Left ventricle myocardium inferior (tissue), 1 donor: ENCODE measurements at regions not wholly inside any gene's neighbourhood (a gene's known extent, or its start where the extent isn't known, plus 50 kb on each side); places are given as distances from the start of the nearest gene placed in this dataset.

Source experiments
- DNase-seq: peaks from one replicate; pipeline ENCODE4 v3.0.0-alpha.2; 2020
- H3K27ac ChIP-seq: fragments of 200-600 bp; replicated peaks from 2 replicates; pipeline ENCODE4 v1.8.0; 2021
- H3K27me3 ChIP-seq: fragments of 200-600 bp; 2 replicates; pipeline ENCODE4 v1.8.0; 2021; ENCODE audit warnings: low read depth
- H3K36me3 ChIP-seq: fragments of 200-600 bp; 2 replicates; pipeline ENCODE4 v1.8.0; 2021
- H3K4me1 ChIP-seq: fragments of 200-600 bp; 2 replicates; pipeline ENCODE4 v1.8.0; 2021
- H3K4me3 ChIP-seq: fragments of 200-600 bp; 2 replicates; pipeline ENCODE4 v1.8.0; 2021; ENCODE audit warnings: mild to moderate bottlenecking, moderate library complexity
- H3K9me3 ChIP-seq: fragments of 200-600 bp; replicated peaks from 2 replicates; pipeline ENCODE4 v1.8.0; 2021
- intact Hi-C: fragments of 100-400 bp; cut with micrococcal nuclease; formaldehyde crosslinking; loops from one replicate; pipeline ENCODE4 v1.11.0; 2022
- TF ChIP-seq, protein P1 (sequence below): fragments of 200-600 bp; IDR thresholded peaks from 2 replicates; pipeline ENCODE4 v1.8.0; 2021; ENCODE audit warnings: antibody characterized with exemption, mild to moderate bottlenecking, borderline replicate concordance
- donor health status: DM: no; HTN: yes; CAD: no; lungs with severe emphysema.

DNA sequence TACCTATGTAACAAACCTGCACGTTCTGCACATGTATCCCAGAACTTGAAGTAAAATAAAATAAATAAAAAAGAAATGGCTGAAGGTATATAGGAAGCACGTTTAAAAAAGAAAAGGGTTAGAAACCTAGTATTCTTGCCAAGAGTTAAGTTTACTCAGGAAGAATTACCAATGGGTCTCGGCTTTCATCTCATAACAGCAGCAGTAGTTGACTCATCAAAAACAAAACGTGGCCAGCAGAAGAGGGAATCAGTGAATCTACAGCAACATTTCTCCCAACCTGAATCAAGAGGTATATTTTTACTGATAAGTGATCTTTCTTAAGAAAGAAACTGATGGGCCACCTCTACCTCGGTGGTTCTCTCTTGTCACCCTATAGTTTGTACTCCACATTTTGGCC is 340.3 kb downstream of the BRINP2 start:
- TF ChIP-seq, protein P1, sequence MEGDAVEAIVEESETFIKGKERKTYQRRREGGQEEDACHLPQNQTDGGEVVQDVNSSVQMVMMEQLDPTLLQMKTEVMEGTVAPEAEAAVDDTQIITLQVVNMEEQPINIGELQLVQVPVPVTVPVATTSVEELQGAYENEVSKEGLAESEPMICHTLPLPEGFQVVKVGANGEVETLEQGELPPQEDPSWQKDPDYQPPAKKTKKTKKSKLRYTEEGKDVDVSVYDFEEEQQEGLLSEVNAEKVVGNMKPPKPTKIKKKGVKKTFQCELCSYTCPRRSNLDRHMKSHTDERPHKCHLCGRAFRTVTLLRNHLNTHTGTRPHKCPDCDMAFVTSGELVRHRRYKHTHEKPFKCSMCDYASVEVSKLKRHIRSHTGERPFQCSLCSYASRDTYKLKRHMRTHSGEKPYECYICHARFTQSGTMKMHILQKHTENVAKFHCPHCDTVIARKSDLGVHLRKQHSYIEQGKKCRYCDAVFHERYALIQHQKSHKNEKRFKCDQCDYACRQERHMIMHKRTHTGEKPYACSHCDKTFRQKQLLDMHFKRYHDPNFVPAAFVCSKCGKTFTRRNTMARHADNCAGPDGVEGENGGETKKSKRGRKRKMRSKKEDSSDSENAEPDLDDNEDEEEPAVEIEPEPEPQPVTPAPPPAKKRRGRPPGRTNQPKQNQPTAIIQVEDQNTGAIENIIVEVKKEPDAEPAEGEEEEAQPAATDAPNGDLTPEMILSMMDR = no peak

GRCh38 chr1:177505905-177506590 is 335.3 kb downstream of the BRINP2 start:
- intact Hi-C loops = no loop called here
- no peak for DNase-seq
- no peaks in the 10 kb centered on the region for H3K36me3 ChIP-seq
- no peak overlapping the region for H3K27ac ChIP-seq
- TF ChIP-seq, protein P1 = no peak
- H3K9me3 ChIP-seq = peaks cover 39% of the 10 kb centered on the region
- H3K27me3 ChIP-seq = peaks cover 77% of the 10 kb centered on the region
- H3K4me3 ChIP-seq = no peak overlapping the region
- no peaks in the 10 kb centered on the region for H3K4me1 ChIP-seq

More for the DNA sequence above, 340.3 kb downstream of the BRINP2 start:
- no peak overlapping the region for H3K4me3 ChIP-seq
- H3K36me3 ChIP-seq = no peaks in the 10 kb centered on the region
- no peaks in the 10 kb centered on the region for H3K4me1 ChIP-seq
- H3K27ac ChIP-seq = no peak overlapping the region
- intact Hi-C loops = no loop called here
- peaks cover 96% of the 10 kb centered on the region for H3K27me3 ChIP-seq
- H3K9me3 ChIP-seq = peaks cover 20% of the 10 kb centered on the region
- no peak for DNase-seq

GRCh38 chr1:177495878-177496277 is 325.1 kb downstream of the BRINP2 start:
- Histone ChIP-seq H3K4me3 (no peak overlapping the region), H3K36me3 (no peaks in the 10 kb centered on the region), H3K4me1 (no peaks in the 10 kb centered on the region), H3K9me3 (peaks cover 54% of the 10 kb centered on the region), H3K27me3 (peaks cover 35% of the 10 kb centered on the region), H3K27ac (no peak overlapping the region)
- TF ChIP-seq, protein P1 = no peak
- DNase-seq = no peak
- intact Hi-C loops = no loop called here

DNA sequence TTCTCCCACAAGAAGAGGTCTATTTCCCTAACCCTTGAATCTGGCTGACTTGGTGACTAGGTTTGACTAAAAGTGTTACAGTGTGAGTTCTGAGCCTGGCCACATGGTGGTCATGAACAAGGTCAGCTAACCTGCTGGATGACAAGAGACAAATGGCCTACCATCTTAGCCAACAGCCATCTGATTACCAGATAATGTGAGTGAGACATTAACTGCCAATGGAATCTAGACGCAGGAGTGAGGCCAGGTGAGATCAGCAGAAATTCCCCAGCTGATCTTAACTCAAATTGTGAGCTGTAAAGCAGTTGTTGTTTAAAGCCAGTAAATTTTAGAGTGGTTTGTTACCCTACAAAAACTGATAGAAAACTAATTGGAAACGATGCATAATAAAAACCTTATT is 320.0 kb downstream of the BRINP2 start:
- Histone ChIP-seq H3K4me1 (no peaks in the 10 kb centered on the region), H3K9me3 (peaks cover 15% of the 10 kb centered on the region), H3K36me3 (no peaks in the 10 kb centered on the region), H3K4me3 (no peak overlapping the region), H3K27me3 (peaks cover 62% of the 10 kb centered on the region), H3K27ac (no peak overlapping the region)
- no peak for DNase-seq
- intact Hi-C loops = no loop called here
- TF ChIP-seq, protein P1 = no peak

DNA sequence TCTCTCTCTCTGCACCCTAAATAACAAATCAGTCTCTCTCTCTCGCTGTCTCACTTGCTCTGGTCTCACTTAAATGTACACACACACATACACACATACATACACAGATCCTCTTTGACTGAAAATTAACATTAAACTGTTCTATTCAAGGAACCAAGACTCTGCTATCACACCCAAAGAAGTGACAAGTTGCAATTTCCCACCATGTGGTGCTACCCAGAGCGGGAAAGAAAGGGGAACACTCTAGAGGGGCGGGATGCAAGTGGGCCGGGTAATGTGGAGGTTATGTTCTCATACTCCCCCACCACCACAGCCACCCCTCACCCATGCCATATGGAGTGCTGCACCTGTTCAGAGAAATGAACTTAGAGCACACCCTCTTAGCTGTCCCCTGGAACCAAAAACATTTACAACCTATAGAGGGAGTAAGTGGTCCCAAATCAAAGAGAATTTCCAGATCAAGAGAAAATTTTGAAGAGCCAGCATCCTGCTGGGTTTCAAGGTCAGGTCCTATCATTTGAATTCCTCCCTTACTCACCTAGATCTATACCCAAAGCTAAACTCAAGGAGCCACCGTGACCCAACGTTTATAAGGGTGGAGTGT is 319.4 kb downstream of the BRINP2 start:
- H3K27ac ChIP-seq = no peak overlapping the region
- intact Hi-C loops = no loop called here
- H3K4me1 ChIP-seq = no peaks in the 10 kb centered on the region
- peaks cover 62% of the 10 kb centered on the region for H3K27me3 ChIP-seq
- no peak overlapping the region for H3K4me3 ChIP-seq
- DNase-seq = no peak
- peaks cover 8% of the 10 kb centered on the region for H3K9me3 ChIP-seq
- no peaks in the 10 kb centered on the region for H3K36me3 ChIP-seq
- TF ChIP-seq, protein P1 = no peak
